GOT3 (cell line): ENCODE measurements at regions not wholly inside any gene's neighbourhood (a gene's known extent, or its start where the extent isn't known, plus 50 kb on each side); places are given as distances from the start of the nearest gene placed in this dataset.

ENCODE experiments used
- DNase-seq: peaks from one replicate; lab custom pipeline; 2025; ENCODE audit warnings: mixed read lengths; lab: John Stamatoyannopoulos, UW

DNA sequence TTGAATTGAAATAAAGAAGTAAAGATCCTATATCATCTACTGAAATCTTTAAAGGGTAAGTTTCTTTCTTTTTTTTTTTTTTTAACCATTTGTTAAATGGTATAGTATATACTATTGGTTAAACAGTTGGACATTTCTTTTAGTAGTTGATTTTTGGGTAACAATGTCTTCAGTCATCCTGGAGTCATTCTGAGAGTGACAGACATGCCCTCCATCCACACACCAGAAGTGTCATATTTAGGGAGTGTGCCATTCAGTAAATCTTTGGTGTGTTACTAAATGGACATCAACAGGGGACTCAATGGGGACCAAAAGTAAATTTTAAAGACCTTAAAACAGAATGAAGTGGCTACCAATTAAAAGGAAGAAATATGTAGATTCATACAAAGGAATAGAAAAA is 50.8 kb upstream of the SLC39A10 start:
- no peak for DNase-seq

DNA sequence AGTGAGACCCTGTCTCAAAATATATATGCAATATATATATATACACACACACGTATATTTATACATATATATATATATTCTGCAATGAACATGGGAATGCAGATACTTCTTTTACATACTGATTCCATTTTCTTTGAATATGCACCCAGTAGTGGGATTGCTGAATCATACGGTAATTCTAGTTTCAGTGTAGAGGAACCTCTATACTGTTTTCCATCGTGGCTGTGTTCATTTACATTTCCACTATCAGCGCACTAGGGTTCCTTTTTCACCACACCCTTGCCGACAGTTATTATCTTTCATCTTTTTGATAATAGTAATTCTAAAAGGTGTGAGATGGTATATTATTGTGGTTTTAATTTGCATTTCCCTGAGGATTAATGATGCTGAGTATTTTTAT is 52.3 kb upstream of the SLC39A10 start:
- no peak for DNase-seq

DNA sequence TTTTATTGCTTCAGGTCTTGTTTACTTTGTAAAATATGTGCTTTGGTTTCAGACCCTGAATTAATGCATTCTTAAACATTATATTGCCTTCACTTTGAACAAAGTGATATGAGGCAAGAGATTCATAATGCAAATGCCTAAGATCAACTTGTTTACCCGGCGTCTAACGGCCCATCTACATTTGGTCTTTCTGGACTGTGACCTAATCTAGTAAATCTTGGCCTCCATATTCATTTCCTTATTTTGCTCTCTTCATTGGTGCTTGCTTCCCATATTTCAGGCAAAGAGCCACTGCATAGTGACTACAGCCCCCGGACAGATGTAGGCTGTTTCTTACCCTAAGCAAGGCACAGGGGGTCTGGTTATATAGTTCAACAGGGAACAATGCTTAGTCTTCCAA is 53.0 kb upstream of the SLC39A10 start:
- DNase-seq: no peak

DNA sequence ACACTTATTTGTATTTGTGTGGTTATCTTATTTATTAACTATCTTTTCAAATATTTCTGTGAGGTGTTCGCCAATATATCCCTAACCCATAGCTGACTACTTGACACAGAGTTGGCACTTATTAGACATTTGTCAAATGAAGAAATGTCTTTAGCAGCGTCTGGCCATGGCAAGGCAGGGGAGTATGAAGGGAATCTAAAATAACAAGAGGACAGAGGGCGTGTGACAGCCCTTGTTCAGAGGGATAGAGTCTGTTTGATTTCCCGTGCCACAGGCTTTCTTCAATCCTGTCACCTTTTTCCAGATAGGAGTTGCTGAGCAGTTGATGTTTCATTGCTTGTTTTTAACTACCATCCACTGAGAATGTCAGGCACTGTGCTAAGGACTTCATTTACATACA is 53.6 kb upstream of the SLC39A10 start:
- DNase-seq: no peak

DNA sequence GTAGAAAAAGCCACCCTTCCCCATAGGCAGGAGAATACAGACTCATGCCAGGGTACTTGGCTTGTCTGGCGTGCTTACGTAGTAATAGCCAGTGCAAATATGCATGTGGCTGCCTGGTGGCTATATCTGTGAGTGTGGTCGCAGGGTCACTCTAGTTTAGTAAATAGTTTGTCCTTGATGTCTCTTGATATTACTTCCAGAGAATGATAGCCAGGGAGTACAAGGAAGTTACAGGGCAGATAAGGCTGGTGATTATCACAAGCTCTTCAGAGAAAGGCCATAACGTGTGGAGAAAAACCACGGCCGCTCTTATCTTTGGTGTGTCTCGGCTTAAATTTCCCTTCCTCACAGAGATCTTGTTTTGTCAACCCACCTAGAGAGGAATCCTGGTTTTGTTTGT is 54.3 kb upstream of the SLC39A10 start:
- DNase-seq: no peak

DNA sequence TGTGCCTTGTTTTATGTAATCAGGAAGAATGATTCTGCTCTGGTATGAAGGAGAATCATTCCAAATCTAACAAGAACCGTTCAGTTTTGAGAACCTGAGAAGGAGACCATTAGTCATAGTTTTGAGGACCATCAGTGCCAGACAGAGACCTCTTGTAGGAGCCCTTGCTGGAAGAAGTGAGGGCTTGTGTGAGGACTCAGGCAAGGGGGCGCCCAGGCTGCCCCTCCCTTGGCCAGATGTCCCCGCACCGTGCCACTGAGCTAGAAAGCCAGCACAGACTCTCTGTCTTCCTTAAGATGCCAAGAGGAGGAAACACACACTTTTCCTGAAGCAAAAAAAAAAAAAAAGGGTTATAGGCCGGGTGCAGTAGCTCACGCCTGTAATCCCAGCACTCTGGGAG is 55.7 kb upstream of the SLC39A10 start:
- no peak for DNase-seq

DNA sequence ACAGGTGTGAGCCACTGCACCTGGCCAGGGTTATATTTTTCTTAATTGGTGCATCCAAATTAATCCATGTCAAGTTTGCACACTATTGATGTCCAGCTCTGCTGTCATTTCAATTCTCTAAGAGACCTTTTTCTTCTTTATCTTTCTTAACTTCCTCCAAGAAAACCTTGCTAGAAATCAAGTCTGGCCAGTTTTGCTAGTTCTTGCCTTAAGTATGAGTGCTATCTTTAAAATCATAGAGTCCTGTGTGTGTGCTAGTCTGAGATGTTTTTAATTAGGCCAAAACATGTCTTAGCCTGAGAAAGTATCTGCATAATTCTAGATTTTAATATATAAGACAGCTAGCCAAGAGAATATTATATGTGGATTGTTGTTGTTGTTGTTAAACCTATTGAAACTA is 56.2 kb upstream of the SLC39A10 start:
- no peak for DNase-seq

DNA sequence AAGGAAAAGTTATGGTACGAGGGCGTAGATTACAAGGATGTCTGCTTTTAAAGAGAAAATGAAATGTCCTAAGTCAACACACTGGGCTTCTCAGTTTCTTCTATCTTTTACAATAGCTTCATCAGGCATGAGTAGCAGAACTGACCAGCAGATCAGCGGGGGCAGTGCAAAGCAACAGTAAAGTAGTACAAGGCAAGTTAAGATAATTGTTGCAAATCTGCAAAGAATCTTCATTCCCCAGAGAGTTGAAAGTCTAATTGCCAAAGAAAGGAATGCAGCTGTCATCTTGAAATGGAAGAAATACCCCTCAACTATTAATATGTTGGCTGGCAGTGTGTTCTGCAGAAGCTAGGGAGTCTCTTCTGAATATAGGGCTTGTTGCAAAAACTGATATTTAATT is 60.2 kb upstream of the SLC39A10 start:
- no peak for DNase-seq

DNA sequence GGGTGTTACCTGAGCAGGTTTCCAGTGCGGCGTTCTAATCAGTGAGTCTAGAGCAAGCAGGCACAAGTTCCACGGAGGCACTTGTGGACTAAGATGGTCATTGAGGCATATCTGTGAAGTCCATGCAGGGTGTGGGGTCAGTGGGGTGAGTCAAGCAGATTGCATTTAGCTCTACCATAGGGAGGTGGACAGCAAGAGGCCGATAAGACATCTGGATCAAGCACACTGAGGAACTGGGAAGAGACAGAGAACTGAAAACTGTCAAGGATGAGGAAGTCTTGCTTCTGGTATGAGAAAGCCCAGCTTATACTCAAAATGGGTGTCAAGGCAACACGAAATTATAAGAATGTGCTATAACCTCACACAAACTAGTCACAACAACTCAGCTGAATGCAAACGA is 61.2 kb upstream of the SLC39A10 start:
- no peak for DNase-seq

DNA sequence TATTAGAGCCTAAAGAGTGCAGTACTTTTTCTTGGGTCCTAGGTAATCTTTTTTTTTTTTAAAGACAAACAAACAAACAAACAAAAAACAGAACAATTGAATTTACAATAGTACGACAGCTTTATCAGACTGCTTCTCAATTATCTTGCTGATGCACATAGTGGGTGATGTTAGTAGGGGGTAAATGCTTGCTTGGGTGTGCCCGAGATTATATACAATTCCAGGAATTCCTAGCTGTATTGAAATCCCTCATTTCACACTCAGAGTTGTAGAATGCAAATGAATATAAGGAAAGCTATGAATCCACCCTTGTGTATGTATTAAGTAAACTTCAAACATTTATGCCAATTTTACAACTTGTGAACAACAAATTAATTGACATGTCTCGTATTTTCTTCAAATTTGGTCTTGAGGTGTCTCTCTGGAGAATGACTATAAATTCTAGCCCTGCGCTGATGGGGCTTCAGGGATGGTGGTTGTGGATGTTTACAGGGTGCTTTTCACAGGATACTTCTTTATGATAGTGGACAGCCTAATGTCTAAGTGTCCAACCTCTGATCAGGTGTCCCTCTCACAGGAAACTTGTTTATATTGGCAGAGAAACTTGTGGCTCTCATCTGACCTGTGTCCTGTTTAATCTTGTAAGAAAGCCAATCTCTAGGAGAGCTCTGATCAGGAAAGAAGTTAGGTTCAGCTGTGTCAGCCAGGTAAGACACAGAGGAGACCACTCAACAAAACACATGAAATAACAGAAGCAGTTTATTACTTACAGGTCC is 61.9 kb upstream of the SLC39A10 start:
- no peak for DNase-seq

DNA sequence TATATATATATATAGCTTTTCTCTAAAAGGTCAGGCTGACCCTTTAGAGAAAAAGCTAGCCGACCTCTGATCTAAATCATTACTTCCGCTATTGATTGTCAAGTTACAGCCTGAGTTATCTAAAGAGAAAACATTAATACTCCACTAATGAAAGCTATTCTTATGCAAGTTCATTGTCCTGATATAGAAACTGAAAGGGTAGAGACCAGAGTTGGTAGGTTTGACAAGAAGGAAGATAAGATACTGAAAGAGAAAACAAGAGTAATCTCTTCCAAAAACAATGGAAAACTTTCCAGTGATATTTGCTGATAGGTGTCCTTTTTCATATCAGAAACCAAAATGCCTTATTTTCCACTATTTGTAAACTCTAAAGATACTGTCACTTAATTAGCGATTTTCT is 62.8 kb upstream of the SLC39A10 start:
- no peak for DNase-seq

DNA sequence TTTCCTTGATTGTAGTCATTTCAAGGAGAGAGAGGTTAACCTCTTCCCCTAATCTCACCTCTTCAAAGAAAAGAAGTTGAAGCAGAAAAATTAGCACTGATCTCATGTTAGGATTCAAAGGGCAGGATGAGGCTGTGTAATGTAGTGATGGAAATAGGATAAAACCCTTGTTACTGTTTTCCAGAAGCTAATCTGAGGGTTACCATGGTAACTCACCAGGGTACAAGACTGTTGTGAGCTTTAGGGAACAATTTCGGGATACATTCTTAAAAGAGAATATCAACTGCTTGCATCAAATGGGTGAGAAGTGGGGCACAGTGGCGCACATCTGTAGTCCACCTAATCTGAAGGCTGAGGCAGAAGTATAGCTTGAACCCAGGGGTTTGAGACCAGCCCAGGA is 64.9 kb upstream of the SLC39A10 start:
- no peak for DNase-seq

DNA sequence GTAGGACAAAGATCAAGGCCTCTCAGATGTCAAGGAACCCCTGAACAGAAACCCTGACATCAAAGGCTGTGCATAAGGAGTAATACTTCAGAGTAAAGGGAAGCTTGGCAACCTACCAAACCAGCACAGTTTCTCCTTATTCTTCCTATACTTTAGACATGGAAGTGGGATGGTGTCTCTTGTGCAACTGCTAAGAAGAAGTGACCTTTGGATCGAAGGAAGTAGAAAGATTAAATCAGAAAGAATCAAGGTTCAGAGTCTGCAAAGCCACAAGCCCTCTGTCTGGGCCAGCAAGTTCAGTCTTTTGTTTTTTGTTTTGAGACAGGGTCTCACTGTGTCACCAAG is 66.2 kb upstream of the SLC39A10 start:
- no peak for DNase-seq

DNA sequence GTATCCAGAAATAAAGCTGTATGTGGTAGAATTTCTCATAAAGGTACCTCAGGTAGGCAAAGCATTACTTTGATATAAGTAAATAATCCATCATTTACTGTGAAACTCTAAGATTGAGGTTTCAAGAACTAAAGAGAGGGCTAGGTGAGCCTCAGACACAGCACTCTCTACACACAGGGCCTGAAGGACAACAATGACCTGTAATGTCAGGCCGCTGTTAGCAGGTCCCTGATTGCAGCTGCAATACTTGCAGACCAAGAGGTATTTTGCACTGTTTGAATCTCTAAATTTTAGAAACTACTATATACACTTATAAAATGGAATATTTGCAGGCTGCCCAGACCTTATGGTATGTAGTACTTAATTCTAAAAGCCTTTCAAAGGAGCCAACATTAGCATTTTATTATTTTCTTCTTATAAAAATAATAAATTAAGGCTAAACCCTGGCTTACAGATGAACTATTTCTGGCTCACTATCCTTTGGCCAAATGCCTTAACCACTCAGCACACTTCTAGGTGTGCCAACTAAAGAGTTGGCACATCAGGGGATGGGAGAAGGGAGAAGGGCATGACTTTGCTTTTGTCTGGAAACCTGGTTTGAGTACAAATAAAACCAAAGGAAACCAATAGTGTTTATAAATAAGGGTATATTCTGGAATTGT is 66.7 kb upstream of the SLC39A10 start:
- no peak for DNase-seq

DNA sequence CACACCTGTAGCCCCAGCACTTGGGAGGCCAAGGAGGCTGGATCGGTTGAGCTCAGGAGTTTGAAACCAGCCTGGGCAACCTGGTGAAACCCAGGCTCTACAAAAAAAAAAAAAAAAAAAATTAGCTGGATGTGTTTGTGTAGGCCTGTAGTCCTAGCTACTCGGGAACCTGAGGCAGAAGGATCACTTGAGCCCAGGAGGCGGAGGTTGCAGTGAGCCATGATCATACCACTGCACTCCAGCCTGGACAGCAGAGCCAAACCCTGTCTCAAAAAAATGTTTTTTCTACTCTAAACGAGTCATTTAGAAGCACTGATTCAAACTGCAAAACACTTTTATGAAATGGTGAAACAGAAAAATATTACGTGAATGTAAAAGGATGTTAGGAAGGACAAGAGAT is 69.1 kb upstream of the SLC39A10 start:
- no peak for DNase-seq

DNA sequence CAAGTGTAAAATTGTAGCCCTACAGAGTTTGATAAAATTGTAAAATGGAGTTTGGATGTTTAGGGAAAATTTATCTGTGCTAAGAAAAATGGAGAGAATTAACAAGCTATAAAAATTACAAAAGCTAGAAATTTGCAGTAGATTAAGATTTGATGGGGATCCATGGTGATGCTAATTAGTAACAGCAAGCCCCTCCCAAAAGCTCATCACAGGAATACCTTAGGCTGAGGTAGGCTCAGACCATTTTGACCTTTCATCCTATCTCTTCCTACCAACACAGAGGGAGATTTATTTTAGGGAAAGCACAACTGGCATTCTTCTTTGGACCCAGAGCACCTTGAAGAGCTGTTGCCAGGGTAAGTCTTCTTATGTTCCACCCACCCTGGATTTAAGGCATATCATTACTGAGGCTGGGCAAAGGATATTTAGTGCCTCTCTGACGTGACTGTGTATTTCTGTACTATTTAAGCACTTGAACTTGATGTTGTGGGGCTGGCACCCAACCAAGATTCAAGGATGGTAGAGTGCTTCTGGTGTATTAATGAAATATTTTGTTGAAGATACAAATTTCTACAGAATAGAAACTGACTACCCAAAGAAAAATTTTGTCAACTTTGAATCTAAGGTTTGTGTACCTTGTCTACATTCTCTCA is 70.8 kb upstream of the SLC39A10 start:
- DNase-seq: no peak

DNA sequence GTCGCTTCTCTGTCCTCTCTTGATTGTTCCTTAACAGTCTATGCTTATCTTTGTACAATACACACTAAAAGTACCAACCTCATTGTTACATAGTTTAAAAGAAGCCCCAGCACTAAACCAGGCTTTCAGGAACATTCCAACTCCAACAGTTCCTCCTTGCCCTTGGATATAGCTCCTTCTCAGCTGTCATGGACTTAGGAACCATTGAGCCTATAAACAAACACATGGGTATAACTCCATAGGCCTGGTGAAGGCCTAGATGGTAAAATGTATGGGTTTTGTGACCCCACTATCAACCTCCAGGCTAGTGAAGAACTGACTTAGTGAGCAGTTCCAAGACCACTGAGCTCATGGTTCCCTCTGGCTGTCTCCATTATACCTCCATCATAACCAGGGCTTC is 74.8 kb upstream of the SLC39A10 start:
- no peak for DNase-seq

DNA sequence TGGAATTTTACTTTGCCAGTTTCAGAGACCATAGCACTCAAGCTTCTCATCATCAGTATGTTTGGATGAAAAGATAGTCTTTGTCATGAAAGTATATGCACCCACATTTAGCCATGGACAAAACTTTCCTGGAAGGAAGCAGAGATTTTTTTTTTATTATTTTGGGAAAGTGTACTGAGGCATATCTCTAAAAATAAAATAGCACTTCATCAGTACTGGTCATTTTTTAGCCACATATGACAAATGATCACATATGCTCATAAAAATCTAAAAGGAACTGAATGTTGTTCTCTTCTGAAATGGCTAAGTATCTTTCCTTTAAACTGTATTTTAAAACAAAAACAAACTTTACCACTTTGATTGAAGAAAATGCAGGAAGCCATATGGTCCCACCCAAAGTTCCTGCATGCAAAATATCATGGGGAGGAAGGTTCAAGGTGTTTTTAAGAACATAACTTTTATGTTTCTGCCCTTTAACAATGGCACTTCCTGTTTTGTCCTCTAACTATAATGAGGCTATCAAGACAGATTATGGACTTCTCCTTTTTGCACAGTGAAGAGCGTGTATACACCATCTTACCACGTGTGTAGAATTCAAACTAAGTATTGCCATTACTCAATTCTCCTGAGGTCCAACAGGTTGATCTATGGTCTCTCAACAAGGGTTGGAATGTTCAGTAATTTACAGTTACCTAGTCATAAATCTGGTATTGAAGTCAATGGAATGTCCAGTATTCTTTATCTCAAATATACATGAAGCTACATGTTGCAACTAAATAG is 77.1 kb upstream of the SLC39A10 start:
- no peak for DNase-seq

DNA sequence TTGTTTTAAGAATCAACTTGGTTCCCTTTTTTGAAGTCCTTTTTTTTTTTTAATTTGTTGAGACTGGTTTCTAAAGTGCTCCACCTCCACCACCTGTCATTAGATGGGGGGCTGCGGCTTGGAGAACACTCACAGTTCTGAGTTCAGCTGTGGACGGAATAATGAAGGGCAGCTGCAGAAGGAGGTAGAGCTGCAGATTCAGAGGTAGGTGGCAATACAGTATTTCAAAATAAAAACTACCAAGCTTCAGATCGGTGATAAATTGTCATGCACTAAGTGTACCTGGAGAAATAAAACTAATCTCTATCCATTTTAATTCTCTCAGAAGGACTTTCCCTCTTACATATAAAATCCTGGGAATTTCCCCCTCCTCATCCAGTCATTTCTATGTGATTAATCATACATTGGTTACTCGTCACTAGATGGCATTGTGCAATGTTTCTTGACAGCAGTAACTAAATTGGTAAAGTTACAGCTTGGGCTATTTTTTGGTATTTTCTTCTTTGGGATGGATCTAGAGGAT is 81.1 kb upstream of the SLC39A10 start:
- DNase-seq: no peak

DNA sequence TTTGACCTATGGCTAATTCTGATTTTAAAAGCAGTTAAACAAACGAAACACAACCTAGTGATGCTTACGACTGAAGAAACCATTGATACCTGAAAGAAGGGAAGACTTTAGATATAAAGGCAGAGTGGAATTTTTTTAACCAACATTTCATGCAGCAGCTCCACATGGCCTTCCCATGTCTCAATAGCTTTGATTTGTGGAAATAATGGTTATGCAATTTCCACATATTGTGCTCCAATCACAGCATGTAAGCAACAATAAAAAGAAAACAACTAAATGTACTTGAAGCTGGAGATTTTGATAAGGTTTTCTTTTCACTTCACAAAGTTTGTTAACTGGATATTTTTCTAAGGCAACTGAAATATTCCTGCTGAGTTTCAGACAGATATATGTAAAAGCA is 82.0 kb upstream of the SLC39A10 start:
- no peak for DNase-seq

DNA sequence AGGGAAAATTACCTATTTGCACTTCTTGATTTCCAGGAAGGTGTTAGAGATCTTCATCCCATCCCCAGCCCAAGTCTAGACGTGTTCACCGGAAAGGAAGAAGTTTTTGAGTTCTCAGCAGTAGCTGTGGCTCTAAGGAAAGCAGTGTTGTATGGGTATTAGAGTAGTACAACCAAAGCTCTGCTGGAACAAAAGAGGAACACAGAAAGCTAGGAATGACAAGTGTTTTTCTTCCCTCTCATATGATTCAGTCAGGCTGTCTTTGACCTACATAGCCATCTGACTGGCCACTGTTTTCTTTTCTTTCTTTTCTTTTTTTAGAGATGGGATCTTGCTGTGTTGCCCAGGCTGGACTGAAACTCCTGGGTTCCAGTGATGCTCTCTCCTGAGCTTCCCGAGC is 82.7 kb upstream of the SLC39A10 start:
- no peak for DNase-seq

DNA sequence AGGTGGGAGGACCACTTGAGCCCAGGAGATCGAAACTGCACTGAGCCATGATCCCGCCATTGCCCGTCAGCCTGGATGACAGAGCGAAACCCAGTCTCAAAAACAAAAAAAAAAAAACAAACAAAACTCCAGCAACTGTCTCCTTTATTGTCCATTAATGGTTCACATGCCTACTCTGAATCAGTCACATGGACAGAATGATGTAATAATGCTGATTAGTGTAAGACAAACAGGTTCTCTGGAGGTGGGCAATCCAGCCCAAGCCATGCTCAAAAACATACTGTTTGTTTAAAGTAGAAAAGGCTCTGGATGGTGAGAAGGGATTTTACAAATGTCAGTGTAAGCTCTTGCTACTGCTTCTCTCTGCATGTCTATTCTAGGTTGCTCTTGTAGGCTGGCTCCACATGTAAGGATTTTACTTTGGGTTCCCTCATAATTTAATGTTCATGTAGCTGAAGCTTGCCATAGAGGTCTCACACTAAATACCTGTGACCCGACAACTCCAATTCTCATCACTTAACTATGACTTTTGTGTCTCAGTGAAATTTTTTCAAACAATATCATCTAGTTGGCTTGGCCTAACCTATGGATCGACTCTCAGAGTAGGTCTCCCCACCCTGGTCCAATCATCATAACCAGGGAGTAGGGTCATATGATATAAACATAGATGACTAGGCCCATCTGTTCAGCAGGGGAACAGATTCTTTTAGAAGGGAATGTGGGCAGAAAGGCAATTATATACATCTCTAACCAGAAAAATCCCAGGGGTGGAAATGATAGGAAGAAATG is 83.9 kb upstream of the SLC39A10 start:
- no peak for DNase-seq
